Mucosa of rectum (tissue), 2 donors: ENCODE measurements at regions not wholly inside any gene's neighbourhood (a gene's known extent, or its start where the extent isn't known, plus 50 kb on each side); places are given as distances from the start of the nearest gene placed in this dataset.

ENCODE experiments used
- H3K27ac ChIP-seq, 2 donors: one replicate each; pipeline ENCODE4 v1.7.0; 2013; ENCODE audit warnings: inconsistent platforms in 2 of 2, low read depth in 2 of 2, low read length in 2 of 2
- H3K27me3 ChIP-seq, 2 donors: one replicate each; pipeline ENCODE4 v1.7.0; 2013; ENCODE audit warnings: low read length in 2 of 2; ENCODE audit not compliant: control insufficient read depth in 2 of 2, insufficient read depth in 2 of 2
- H3K36me3 ChIP-seq, 2 donors: one replicate each; pipeline ENCODE4 v1.7.0; 2013; ENCODE audit warnings: low read length in 2 of 2; ENCODE audit not compliant: control insufficient read depth in 2 of 2, insufficient read depth in 2 of 2
- H3K4me1 ChIP-seq, 2 donors: one replicate each; pipeline ENCODE4 v1.7.0; 2013; ENCODE audit warnings: low read length in 2 of 2, mild to moderate bottlenecking in 1 of 2; ENCODE audit not compliant: control insufficient read depth in 2 of 2, insufficient read depth in 2 of 2
- H3K4me3 ChIP-seq, 2 donors: one replicate each; pipeline ENCODE4 v1.7.0; 2013; ENCODE audit warnings: low read length in 2 of 2
- H3K9ac ChIP-seq, 2 donors: one replicate each; pipeline ENCODE4 v1.7.0; 2013; ENCODE audit warnings: low read length in 2 of 2, low read depth in 1 of 2, mild to moderate bottlenecking in 1 of 2
- H3K9me3 ChIP-seq, 2 donors: one replicate each; pipeline ENCODE4 v1.7.0; 2013; ENCODE audit warnings: low read length in 2 of 2; ENCODE audit not compliant: control insufficient read depth in 2 of 2
- donor health status: healthy.
- donor health status: Normal muscosa, but diverticular disease.

- H3K36me3 ChIP-seq = no peaks in the 10 kb centered on the region
- H3K4me1 ChIP-seq = no peaks in the 10 kb centered on the region
- H3K9me3 ChIP-seq = no peaks in the 10 kb centered on the region
- H3K27me3 ChIP-seq = no peaks in the 10 kb centered on the region
- no peak overlapping the region for H3K27ac ChIP-seq
- H3K9ac ChIP-seq = no peak overlapping the region
- H3K4me3 ChIP-seq = no peak overlapping the region
Measured at GRCh38 chr5:56598941-56599340, 216.4 kb upstream of the MAP3K1 start.

- Histone ChIP-seq H3K9ac (no peak overlapping the region), H3K27ac (no peak overlapping the region), H3K9me3 (no peaks in the 10 kb centered on the region), H3K4me1 (no peaks in the 10 kb centered on the region), H3K27me3 (no peaks in the 10 kb centered on the region), H3K4me3 (no peak overlapping the region), H3K36me3 (no peaks in the 10 kb centered on the region)
Measured at GRCh38 chr5:56596155-56596554, 219.2 kb upstream of the MAP3K1 start.

DNA sequence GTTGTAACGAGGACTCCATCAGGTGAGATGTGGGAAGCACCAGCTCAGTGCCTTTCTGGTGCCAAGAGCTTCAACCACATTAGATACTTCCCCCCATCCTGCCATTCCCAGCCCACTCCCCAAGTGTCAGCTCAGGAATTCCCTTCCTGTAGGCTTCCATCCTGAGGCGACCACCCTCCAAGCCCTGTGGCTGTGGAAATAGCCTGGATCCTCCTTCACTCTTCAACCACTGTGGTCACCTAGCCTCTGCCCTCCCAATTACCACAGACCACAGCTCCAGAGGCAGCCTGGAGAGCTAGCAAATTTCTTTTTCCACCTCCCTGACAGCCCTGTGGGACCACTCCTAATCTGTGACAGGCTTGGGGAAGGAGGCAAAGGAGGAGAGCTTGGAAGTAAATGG lies 219.8 kb upstream of the MAP3K1 start:
- Histone ChIP-seq H3K27ac (no peak overlapping the region), H3K36me3 (no peaks in the 10 kb centered on the region), H3K4me3 (no peak overlapping the region), H3K27me3 (no peaks in the 10 kb centered on the region), H3K9ac (no peak overlapping the region), H3K9me3 (no peaks in the 10 kb centered on the region), H3K4me1 (no peaks in the 10 kb centered on the region)

- H3K9ac ChIP-seq = no peak overlapping the region
Measured at GRCh38 chr5:56594792-56595191, 220.6 kb upstream of the MAP3K1 start.

DNA sequence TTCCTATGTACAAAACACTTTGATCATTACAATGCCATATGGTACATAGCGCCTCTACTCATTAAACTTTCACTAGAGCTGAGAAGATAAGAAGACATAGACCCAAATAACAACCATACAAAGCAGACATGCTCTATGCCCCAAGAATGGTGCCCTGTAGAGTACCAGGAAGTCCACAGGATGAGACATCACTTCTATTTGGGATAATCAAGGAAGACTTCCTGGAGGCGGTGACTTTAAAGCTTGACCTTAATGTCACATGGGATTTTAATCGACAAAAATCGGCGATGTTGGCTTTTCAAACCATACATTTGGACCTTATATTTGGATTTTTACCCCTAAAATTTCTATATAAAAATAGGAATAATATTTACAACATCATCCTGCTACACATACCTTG lies 224.3 kb upstream of the MAP3K1 start:
- H3K9ac ChIP-seq = no peak overlapping the region
- H3K4me1 ChIP-seq = peaks cover 5 to 14% of the 10 kb centered on the region in 2 donors

More at GRCh38 chr5:56594792-56595191, 220.6 kb upstream of the MAP3K1 start:
- no peaks in the 10 kb centered on the region for H3K27me3 ChIP-seq
- H3K4me3 ChIP-seq = no peak overlapping the region
- H3K4me1 ChIP-seq = no peaks in the 10 kb centered on the region
- no peak overlapping the region for H3K27ac ChIP-seq
- no peaks in the 10 kb centered on the region for H3K36me3 ChIP-seq
- no peaks in the 10 kb centered on the region for H3K9me3 ChIP-seq

DNA sequence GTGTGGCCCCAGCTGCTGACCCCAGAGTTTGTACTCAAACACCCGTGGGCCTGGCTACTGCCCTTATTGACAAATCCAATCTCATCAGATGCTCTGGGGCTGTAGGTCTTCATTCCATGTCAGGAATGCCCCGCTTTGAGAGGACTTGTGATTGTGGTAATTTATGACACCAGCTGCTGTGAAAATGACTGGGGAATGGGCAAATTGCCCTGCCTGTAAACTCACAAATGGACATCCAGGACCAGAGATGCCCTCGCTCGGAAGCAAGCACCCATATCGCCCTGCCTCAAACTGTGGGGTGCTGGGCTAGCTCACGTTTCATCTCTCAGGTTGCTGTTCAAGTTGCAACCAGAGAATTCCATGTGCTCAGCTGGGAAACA lies 225.9 kb upstream of the MAP3K1 start:
- Histone ChIP-seq H3K9ac (peak overlapping the region in 1 of 2 donors; percentile 47), H3K9me3 (no peaks in the 10 kb centered on the region), H3K36me3 (no peaks in the 10 kb centered on the region), H3K4me1 (peaks cover 5 to 23% of the 10 kb centered on the region in 2 donors), H3K27me3 (peaks cover 0 to 2% of the 10 kb centered on the region in 2 donors), H3K27ac (peak overlapping the region; percentile 55 to 78), H3K4me3 (no peak overlapping the region)

More for the DNA sequence above, 224.3 kb upstream of the MAP3K1 start:
- H3K9me3 ChIP-seq = no peaks in the 10 kb centered on the region
- no peak overlapping the region for H3K27ac ChIP-seq
- H3K27me3 ChIP-seq = no peaks in the 10 kb centered on the region
- H3K4me3 ChIP-seq = no peak overlapping the region
- no peaks in the 10 kb centered on the region for H3K36me3 ChIP-seq

- Histone ChIP-seq H3K27ac (peak overlapping the region; percentile 55 to 78), H3K9ac (peak overlapping the region in 1 of 2 donors; percentile 47), H3K4me1 (peaks cover 5 to 23% of the 10 kb centered on the region in 2 donors), H3K4me3 (no peak overlapping the region), H3K9me3 (no peaks in the 10 kb centered on the region), H3K36me3 (no peaks in the 10 kb centered on the region), H3K27me3 (peaks cover 0 to 2% of the 10 kb centered on the region in 2 donors)
Measured at GRCh38 chr5:56588636-56589480, 226.5 kb upstream of the MAP3K1 start.

DNA sequence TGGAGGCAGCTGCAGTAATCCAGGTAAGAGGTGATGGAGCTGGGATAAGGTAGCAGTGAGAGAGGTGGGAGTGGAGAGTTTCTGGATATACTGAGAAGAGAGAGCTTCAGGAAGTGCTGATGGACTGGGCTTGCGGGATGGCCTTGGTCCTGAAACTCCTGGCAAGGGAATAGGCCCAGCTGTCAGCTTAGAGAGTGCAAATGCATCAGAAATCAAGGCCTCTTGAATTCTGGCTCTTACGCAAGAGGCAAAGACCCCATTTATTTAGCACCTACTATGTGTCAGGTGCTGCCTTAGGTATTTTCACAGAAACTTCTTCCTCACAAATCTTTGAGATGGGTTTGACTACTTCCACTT lies 227.2 kb upstream of the MAP3K1 start:
- no peaks in the 10 kb centered on the region for H3K36me3 ChIP-seq
- peak overlapping the region; percentile 55 to 74 for H3K27ac ChIP-seq
- peaks cover 5 to 23% of the 10 kb centered on the region in 2 donors for H3K4me1 ChIP-seq

GRCh38 chr5:56587381-56588130 lies 227.8 kb upstream of the MAP3K1 start:
- Histone ChIP-seq H3K36me3 (no peaks in the 10 kb centered on the region), H3K9ac (no peak overlapping the region), H3K9me3 (no peaks in the 10 kb centered on the region), H3K4me3 (no peak overlapping the region), H3K27me3 (peaks cover 0 to 2% of the 10 kb centered on the region in 2 donors), H3K4me1 (peaks cover 5 to 23% of the 10 kb centered on the region in 2 donors), H3K27ac (no peak overlapping the region)

More for the DNA sequence above, 227.2 kb upstream of the MAP3K1 start:
- H3K9ac ChIP-seq = no peak overlapping the region
- H3K27me3 ChIP-seq = peaks cover 0 to 2% of the 10 kb centered on the region in 2 donors
- no peaks in the 10 kb centered on the region for H3K9me3 ChIP-seq
- no peak overlapping the region for H3K4me3 ChIP-seq

- H3K4me3 ChIP-seq = peak overlapping the region; percentile 27 to 33
- H3K27ac ChIP-seq = peak overlapping the region; percentile 41 to 43
- peaks cover 0 to 2% of the 10 kb centered on the region in 2 donors for H3K27me3 ChIP-seq
- H3K36me3 ChIP-seq = no peaks in the 10 kb centered on the region
- H3K9ac ChIP-seq = no peak overlapping the region
- no peaks in the 10 kb centered on the region for H3K9me3 ChIP-seq
- H3K4me1 ChIP-seq = peaks cover 5 to 23% of the 10 kb centered on the region in 2 donors
Measured at GRCh38 chr5:56585999-56586691, 229.2 kb upstream of the MAP3K1 start.
